ENCODE measurements at regions not wholly inside any gene's neighbourhood (a gene's known extent, or its start where the extent isn't known, plus 50 kb on each side); places are given as distances from the start of the nearest gene placed in this dataset.
"Not testable (repeated sequence)": the region's sequence is repeated elsewhere in the genome, so short reads cannot be mapped to it uniquely, and the experiment has no call there.

- no peak for FAIRE-seq
Observed at GRCh38 chr15:38130205-38130567, 122.5 kb upstream of the SPRED1 start.

DNA sequence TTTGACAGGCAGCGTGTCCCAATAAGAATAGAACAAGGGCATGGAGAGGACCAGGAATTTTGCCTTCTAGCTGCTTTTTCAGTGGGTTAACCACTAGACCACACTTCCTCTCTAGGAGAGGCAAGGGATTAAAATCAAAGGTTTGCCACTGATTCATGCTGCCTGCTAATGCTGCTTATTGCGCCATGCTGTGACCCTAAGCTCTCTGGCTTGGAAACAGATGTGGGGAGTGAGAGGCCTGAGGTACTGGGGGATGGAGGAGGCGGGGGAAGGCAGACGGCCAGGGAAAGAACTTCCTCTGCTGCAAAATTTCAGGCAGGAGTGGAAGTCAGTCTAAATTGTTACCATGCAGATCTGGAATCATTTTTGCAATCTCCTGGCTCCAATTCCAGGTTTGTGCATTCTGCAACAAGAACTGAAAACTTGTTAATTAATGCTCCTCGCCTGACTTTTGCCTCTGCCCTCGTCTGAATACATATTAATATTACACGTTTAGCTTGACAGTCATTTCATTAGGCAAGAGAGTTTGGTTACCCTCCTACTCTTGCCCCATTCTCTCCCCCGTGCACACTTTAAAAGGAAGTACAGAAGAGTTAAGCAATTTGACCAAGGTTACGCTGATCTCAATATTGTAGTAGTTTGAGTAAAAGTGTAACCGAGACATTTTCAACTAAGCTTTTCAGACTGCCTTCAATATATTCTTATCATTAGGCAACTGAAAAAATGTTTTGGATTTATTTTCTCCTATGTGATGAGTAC, 121.7 kb upstream of the SPRED1 start:
- no peak for FAIRE-seq

DNA sequence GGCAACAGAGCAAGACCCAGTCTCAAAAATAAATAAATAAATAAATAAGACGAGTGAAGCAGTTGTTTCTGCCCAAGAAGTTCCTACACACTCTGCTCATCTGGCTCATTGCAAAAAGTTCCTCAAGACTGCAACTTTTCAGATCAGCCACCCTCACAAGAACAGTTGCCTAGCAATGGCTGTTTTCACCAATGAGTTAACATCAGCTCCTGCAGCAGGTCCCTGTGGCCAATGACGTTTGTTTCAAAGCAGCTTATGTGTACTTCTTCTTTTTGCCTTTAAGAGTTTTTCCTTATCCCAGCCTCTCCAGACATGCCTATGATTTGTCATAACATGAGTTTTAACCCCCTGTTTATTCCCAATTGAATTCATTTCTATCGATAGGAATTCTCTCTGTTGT, 118.4 kb upstream of the SPRED1 start:
- FAIRE-seq, result no peak

DNA sequence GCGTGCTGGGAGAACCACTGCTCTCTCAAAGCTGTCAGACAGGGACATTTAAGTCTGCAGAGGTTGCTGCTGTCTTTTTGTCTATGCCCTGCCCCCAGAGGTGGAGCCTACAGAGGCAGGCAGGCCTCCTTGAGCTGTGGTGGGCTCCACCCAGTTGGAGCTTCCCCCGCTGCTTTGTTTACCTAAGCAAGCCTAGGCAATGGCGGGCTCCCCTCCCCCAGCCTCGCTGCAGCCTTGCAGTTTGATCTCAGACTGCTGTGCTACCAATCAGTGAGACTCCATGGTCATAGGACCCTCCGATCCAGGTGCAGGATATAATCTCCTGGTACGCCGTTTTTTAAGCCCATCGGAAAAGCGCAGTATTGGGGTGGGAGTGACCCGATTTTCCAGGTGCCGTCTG, 110.4 kb upstream of the SPRED1 start:
- FAIRE-seq, result not testable (repeated sequence)

GRCh38 chr15:38144921-38145320, 107.7 kb upstream of the SPRED1 start:
- no peak for FAIRE-seq

GRCh38 chr15:38145651-38146111, 107.0 kb upstream of the SPRED1 start:
- FAIRE-seq, result no peak

- FAIRE-seq, result no peak
Observed at GRCh38 chr15:38147246-38147645, 105.4 kb upstream of the SPRED1 start.

DNA sequence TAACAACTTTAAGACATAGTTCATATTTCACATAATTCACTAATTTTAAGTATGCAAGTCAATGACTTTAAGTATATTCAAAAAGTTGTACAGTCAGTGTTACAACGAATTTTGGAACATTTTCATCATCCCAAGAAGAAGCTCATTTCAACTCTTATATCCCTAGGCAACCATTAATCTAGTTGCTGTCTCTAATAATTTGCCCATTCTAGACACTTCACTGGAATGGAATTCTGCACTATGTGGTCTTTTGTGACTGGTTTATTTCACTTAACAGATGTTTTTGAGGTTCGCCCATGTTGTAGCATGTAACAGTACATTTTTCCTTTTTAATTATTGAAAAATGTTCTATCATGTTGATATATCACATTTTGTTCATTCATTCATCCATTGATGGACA, 104.2 kb upstream of the SPRED1 start:
- FAIRE-seq, result no peak

- FAIRE-seq, result no peak
Observed at GRCh38 chr15:38149315-38149714, 103.3 kb upstream of the SPRED1 start.

- no peak for FAIRE-seq
Observed at GRCh38 chr15:38150148-38150547, 102.5 kb upstream of the SPRED1 start.

DNA sequence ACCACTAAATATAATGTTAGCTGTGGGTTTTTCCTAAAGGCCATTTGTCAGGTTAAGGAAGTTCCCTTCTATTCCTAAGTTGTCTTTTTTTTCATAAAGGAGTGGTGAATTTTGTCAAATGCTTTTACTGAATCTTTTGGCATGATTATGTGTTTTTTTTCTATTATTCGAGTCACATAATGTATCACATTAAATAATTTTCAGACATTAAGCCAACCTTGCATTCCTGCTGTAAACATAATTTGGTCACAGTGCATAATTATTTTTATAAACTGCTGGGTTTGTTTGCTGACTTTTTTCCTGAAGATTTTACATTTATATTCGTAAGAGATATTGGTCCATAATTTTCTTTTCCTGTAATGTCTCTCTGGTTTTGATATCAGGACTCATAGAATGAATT, 101.8 kb upstream of the SPRED1 start:
- FAIRE-seq, result no peak

DNA sequence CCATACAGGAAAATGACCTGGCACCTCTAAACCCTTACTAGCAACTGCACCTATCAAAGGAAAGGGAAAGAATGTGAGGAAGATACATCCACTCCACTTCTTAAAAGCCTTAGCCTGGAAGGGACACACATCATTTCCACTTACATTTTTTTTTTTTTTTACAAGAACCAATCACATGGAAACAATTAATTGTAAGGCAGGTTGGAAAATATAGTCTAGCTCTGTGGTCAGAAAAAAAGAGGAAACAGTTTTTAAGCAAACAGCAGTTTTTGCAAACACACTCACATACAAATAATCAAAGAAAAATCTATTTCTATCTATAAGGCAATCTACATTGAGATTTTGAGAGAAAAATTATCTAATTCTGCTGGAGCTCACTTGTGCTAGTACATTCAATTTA, 98.9 kb upstream of the SPRED1 start:
- no peak for FAIRE-seq

DNA sequence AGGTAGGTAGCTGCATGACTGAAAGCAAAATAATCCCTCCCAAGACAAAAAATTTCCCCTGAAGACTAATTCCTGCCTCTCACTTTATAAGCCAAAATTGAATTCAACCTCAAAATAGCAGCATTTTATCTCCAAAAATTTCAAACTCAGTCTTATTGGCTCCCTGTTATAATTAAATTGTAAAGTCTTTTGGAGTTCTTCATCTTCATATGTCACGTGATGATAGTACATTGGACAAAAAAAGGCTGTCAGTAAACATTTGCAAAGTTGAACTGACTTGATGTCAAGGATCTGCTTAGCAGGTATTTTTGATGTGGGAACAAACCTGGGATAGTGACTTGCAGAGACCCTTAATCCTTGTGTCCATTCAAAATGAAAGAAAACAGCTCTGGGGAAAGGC, 98.4 kb upstream of the SPRED1 start:
- no peak for FAIRE-seq

DNA sequence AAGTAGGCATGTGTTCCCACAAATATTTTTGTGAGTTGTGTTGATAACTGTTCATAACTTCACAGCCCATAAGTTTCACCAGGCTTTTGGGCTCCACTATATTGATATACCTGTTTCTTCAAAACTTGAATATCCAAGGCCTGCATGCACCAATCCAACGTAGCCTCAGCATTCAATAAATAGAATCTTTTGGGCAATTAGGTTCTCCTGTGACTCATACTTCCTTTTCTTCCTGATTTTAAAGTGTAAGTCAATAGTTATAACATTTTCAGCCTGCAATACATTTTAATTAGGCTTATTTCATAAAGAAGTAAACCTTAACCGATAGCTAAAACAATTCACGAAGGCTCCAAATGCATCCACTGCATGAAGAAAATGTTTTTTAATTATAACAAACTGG, 97.8 kb upstream of the SPRED1 start:
- FAIRE-seq, result no peak

GRCh38 chr15:38163658-38164057, 89.0 kb upstream of the SPRED1 start:
- FAIRE-seq, result no peak

GRCh38 chr15:38164061-38164460, 88.6 kb upstream of the SPRED1 start:
- FAIRE-seq, result no peak

GRCh38 chr15:38164507-38164906, 88.1 kb upstream of the SPRED1 start:
- FAIRE-seq, result no peak

GRCh38 chr15:38168467-38169070, 84.1 kb upstream of the SPRED1 start:
- FAIRE-seq, result no peak

DNA sequence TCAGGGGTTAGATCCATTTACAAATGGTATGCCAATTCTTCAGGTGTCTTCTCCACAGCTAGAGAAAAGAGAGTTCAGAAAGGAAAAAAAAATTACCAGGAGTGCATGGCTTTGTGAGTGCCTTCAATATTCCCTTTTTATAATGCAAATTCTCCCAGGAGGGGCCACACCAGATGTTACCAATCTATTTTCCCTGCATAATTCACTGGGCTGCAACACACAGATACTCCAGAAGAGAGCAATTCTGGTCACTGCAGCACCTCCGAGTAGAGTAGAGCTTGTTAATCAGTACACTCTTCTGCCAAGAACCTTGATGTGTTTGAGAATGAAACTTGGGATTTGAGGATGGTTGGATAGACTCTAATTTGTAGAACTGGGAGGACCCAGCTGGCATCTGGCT, 80.7 kb upstream of the SPRED1 start:
- FAIRE-seq, result no peak

DNA sequence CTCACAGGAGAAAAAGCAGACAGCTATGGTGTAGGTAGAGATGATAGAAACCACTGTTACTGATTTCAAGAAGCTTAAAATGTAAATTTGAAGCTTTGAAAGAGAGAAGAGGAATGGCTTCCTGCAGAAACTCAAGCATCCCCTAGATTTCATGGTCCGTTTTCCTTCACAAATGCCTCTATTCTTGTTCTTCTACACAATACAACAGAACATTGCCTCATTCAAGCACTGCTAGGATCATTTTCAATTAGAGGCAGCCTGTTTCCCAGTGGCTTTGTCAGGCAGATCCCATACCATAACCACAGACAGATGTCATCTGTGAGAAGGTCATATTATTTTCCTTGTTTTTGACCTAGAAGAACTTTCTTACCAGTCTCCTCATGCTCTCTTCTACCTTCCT, 77.9 kb upstream of the SPRED1 start:
- no peak for FAIRE-seq

GRCh38 chr15:38176155-38176554, 76.5 kb upstream of the SPRED1 start:
- no peak for FAIRE-seq

- no peak for FAIRE-seq
Observed at GRCh38 chr15:38176691-38177090, 75.9 kb upstream of the SPRED1 start.

- no peak for FAIRE-seq
Observed at GRCh38 chr15:38182900-38183299, 69.7 kb upstream of the SPRED1 start.

- FAIRE-seq, result no peak
Observed at GRCh38 chr15:38186507-38186906, 66.1 kb upstream of the SPRED1 start.

Measured in A204.1 (cell line).